Loucy (cell line): ENCODE measurements at regions not wholly inside any gene's neighbourhood (a gene's known extent, or its start where the extent isn't known, plus 50 kb on each side); places are given as distances from the start of the nearest gene placed in this dataset.

Experiments
- CTCF ChIP-seq: fragments of 200-600 bp; sonication (generic); conservative IDR thresholded peaks from 2 replicates; pipeline ENCODE4 v1.5.1; 2014; ENCODE audit warnings: mild to moderate bottlenecking, antibody characterized with exemption, low read length
- EZH2phosphoT487 ChIP-seq: fragments of 200-600 bp; IDR thresholded peaks from 2 replicates; pipeline ENCODE4 v1.6.1; 2018; ENCODE audit warnings: antibody characterized with exemption, mild to moderate bottlenecking, moderate library complexity, borderline replicate concordance

- TF ChIP-seq CTCF, result no peak
- no peak for TF ChIP-seq EZH2phosphoT487
These were observed 147.4 kb upstream of the POU2AF2 start for GRCh38 chr11:111098091-111098490.
